ENCODE measurements at regions not wholly inside any gene's neighbourhood (a gene's known extent, or its start where the extent isn't known, plus 50 kb on each side); places are given as distances from the start of the nearest gene placed in this dataset.

DNA sequence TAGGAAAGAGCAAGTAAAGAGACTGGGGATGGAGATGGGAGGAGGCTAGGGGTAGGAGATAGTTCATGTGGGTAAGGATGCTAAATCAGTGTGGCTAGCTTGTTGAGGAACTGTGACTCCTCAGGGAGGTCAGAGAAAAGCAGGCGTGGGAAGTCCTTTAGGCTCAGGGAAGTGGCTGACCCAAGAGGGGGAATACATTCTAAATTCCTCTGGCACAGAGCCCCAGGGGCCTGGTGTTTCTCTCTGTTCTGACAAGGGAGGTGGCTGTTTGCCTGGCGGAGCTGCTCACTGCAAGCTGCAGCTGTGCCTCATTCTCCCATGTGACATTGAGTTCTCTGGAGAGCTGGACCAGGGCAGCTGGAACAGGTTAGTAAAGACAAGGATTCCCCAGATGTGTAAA, 152.2 kb upstream of the SLC38A2 start:
- TF ChIP-seq POLR2A (IDR thresholded peaks at IDR 0.05; ENCODE audit: low read depth, low read length) = no peak
- TF ChIP-seq POLR2AphosphoS5 (IDR thresholded peaks at IDR 0.05; ENCODE audit: insufficient read depth, low read depth, low read length) = no peak
- TF ChIP-seq, protein P1, sequence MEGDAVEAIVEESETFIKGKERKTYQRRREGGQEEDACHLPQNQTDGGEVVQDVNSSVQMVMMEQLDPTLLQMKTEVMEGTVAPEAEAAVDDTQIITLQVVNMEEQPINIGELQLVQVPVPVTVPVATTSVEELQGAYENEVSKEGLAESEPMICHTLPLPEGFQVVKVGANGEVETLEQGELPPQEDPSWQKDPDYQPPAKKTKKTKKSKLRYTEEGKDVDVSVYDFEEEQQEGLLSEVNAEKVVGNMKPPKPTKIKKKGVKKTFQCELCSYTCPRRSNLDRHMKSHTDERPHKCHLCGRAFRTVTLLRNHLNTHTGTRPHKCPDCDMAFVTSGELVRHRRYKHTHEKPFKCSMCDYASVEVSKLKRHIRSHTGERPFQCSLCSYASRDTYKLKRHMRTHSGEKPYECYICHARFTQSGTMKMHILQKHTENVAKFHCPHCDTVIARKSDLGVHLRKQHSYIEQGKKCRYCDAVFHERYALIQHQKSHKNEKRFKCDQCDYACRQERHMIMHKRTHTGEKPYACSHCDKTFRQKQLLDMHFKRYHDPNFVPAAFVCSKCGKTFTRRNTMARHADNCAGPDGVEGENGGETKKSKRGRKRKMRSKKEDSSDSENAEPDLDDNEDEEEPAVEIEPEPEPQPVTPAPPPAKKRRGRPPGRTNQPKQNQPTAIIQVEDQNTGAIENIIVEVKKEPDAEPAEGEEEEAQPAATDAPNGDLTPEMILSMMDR (IDR thresholded peaks at IDR 0.05; ENCODE audit: extremely low read depth in 1 of 2, insufficient read depth in 1 of 2, low read depth in 1 of 2, low read length in 2 of 2) = no peak
- no peak for TF ChIP-seq MYC (IDR thresholded peaks at IDR 0.05; ENCODE audit: low read depth, low read length)
- no peak for TF ChIP-seq GATA2 (IDR thresholded peaks at IDR 0.05; ENCODE audit: insufficient read depth, insufficient read length, low read depth, low read length)
- no peak for TF ChIP-seq EZH2 (IDR thresholded peaks at IDR 0.05; ENCODE audit: borderline replicate concordance, low read depth, low read length, severe bottlenecking)
- no peak for TF ChIP-seq JUN (IDR thresholded peaks at IDR 0.05; ENCODE audit: borderline replicate concordance, insufficient read depth, insufficient read length, low read depth)
- TF ChIP-seq, protein P2, sequence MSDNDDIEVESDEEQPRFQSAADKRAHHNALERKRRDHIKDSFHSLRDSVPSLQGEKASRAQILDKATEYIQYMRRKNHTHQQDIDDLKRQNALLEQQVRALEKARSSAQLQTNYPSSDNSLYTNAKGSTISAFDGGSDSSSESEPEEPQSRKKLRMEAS (IDR thresholded peaks at IDR 0.05; ENCODE audit: insufficient read depth, insufficient read length) = no peak
- TF ChIP-seq FOS (IDR thresholded peaks at IDR 0.05; ENCODE audit: borderline replicate concordance, insufficient read depth, low read length) = no peak

Data from endothelial cell of umbilical vein (primary cell).